Spinal cord (tissue), 9 donors: ENCODE measurements at regions not wholly inside any gene's neighbourhood (a gene's known extent, or its start where the extent isn't known, plus 50 kb on each side); places are given as distances from the start of the nearest gene placed in this dataset.
"Not testable (repeated sequence)": the region's sequence is repeated elsewhere in the genome, so short reads cannot be mapped to it uniquely, and the experiment has no call there.

Experiments
- DNase-seq, 6 donors: peaks; one replicate each; pipeline versions ENCODE4 v3.0.0 to v3.0.0-alpha.2; 2013 to 2015; ENCODE audit warnings: low spot score in 6 of 6, low read depth in 4 of 6
- H3K27ac ChIP-seq: one replicate; pipeline ENCODE4 v1.5.1; 2013; ENCODE audit warnings: low read depth, low read length, control low read depth
- H3K27me3 ChIP-seq: one replicate; pipeline ENCODE4 v1.6.1; 2013; ENCODE audit warnings: low read length; ENCODE audit not compliant: control insufficient read depth, insufficient read depth
- H3K36me3 ChIP-seq: one replicate; pipeline ENCODE4 v1.6.1; 2013; ENCODE audit warnings: low read length; ENCODE audit not compliant: control insufficient read depth, insufficient read depth
- H3K4me1 ChIP-seq: one replicate; pipeline ENCODE4 v1.6.1; 2013; ENCODE audit warnings: low read length; ENCODE audit not compliant: control insufficient read depth, insufficient read depth
- H3K4me3 ChIP-seq: one replicate; pipeline ENCODE4 v1.5.1; 2013; ENCODE audit warnings: low read depth, low read length, control low read depth
- H3K9me3 ChIP-seq: one replicate; pipeline ENCODE4 v1.6.1; 2013; ENCODE audit warnings: low read length; ENCODE audit not compliant: control insufficient read depth, insufficient read depth
- WGBS: methylation state at CpG from one replicate; pipeline ENCODE4 v1.1.5; 2013; ENCODE audit warnings: missing lambda C conversion rate; ENCODE audit not compliant: insufficient coverage; 5-methylcytosine and 5-hydroxymethylcytosine counted together
- donor health status: healthy.

DNA sequence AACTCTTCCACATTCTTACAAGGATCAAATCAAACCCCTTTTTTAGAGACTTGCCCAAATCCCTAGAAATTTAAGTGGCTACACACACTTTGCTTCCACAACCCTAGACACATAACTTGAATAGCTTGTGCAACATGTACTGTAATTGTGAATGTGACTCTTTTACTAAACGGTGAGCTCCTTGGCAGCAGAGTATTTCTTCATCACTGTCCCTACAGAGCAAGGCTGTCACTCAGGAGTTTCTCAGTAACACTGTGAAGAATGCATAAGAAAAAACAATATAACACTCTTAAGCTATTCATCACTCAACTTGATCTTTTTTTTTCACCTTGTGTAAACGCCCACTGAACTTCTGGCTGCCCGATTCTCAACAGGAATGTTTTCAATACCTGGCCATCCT is 53.8 kb upstream of the ADAMTS18 start:
- Histone ChIP-seq H3K27me3 (no peaks in the 10 kb centered on the region), H3K4me1 (no peaks in the 10 kb centered on the region), H3K4me3 (no peak overlapping the region), H3K27ac (no peak overlapping the region), H3K36me3 (no peaks in the 10 kb centered on the region), H3K9me3 (no peaks in the 10 kb centered on the region)
- DNase-seq, result peak in 1 of 6 donors; percentile 17
- 20% methylated on average over 3 of the region's 3 CpGs for WGBS

DNA sequence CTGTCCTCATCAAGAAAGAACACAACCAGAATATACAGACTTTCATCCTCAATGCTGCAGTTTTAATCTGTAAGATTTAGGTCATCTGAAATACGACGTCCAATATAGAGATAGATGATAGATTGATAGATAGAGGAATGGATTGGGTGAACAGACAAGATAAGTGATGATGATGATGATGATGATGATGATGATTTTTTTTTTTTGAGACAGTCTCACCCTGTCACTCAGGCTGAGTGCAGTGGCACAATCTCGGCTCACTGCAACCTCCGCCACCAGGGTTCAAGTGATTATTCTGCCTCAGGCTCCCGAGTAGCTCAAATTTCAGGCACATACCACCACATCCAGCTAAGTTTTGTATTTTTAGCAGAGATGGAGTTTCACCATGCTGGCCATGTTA is 56.3 kb upstream of the ADAMTS18 start:
- Histone ChIP-seq H3K9me3 (no peaks in the 10 kb centered on the region), H3K4me3 (no peak overlapping the region)
- WGBS, result 100% methylated on average over 2 of the region's 5 CpGs

DNA sequence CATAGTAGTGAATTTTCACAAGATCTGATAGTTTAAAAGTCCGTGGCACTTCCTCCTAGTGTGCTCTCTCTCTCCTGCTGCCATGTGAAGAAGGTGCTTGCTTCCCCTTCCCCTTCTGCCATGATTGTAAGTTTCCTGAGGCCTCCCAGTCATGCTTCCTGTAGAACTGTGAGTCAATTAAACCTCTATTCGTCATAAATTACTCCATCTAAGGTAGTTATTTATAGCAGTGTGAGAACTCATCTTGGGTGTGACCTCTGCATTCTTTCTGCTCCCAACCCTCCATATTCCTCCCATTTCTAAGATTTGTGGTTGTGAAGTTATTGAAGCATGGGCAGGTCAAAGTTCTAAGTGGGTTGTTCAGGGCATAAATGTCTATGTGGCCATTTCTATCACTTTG is 62.1 kb upstream of the ADAMTS18 start:
- WGBS, result 67% methylated on average over 1 of the region's 2 CpGs
- H3K4me3 ChIP-seq, result no peak overlapping the region

More for the DNA sequence above, 56.3 kb upstream of the ADAMTS18 start:
- no peaks in the 10 kb centered on the region for H3K36me3 ChIP-seq
- H3K27ac ChIP-seq, result no peak overlapping the region
- no peak for DNase-seq
- no peaks in the 10 kb centered on the region for H3K27me3 ChIP-seq
- no peaks in the 10 kb centered on the region for H3K4me1 ChIP-seq

DNA sequence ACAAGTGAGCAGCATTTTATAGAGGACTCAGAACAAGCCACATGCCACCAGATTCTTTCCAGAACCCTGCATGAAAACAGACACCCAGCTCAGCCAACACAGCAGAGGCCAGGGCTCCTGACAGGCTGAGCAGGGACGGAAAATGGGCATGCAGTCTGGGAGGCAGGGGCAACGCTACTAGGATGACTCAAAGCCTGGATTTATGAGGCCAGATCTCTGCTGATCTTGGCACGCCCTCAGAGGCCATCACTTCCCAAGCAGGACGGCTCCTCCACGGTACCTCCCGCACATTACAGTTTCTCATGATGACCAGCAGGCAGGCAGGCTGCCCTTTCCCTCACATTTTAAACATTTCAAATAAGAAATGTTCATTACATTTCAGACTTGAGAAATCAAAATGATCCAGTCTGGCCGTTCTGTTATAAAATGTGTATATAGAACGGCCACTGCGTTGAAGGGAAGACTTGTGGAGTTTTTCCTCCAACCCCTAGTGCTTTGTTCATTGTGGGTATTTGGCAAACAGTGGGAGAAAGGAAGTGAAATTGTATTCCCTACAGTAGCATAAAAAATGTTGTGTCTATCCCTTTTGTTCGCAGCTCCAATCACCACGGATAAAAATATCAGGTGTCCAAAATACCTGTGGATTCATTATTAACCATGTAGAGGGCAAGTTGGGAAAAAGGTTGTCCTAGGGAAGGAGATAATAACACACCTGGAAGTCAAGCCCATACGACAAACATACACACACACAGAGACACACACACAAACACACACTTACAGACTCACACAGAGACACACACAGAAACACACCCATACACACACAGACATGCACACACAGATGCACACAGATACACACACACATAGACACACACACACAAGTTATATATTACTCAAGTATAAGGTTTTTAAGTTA is 64.8 kb upstream of the ADAMTS18 start:
- WGBS, result 30% methylated on average over 7 of the region's 12 CpGs
- Histone ChIP-seq H3K4me1 (peaks cover 9% of the 10 kb centered on the region), H3K4me3 (no peak overlapping the region), H3K27me3 (no peaks in the 10 kb centered on the region), H3K36me3 (no peaks in the 10 kb centered on the region), H3K9me3 (no peaks in the 10 kb centered on the region), H3K27ac (no peak overlapping the region)
- peak in 2 of 6 donors; percentile 43 to 55 for DNase-seq

More for the DNA sequence above, 62.1 kb upstream of the ADAMTS18 start:
- Histone ChIP-seq H3K4me1 (peaks cover 9% of the 10 kb centered on the region), H3K27me3 (no peaks in the 10 kb centered on the region), H3K27ac (no peak overlapping the region), H3K9me3 (no peaks in the 10 kb centered on the region), H3K36me3 (no peaks in the 10 kb centered on the region)
- DNase-seq, result no peak

DNA sequence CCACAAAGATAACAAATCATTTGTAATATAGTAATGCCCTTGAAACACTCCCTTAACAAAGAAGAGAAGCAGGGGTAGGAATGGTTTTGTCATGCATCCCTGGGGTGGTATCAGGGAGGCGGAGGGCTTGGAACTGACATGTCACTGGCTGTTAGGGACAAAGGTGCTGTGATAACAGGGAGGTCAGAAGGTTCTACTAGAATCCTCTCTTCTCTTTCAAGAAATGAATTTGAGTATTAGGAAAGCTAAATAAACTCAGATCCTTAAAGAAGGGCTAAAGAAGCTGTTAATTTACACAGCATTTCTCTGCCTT is 65.4 kb upstream of the ADAMTS18 start:
- Histone ChIP-seq H3K9me3 (no peaks in the 10 kb centered on the region), H3K4me1 (peaks cover 9% of the 10 kb centered on the region), H3K27ac (no peak overlapping the region), H3K4me3 (no peak overlapping the region), H3K36me3 (no peaks in the 10 kb centered on the region), H3K27me3 (no peaks in the 10 kb centered on the region)
- WGBS, result no CpG with 5 or more reads among the region's 1 CpG
- DNase-seq, result no peak

DNA sequence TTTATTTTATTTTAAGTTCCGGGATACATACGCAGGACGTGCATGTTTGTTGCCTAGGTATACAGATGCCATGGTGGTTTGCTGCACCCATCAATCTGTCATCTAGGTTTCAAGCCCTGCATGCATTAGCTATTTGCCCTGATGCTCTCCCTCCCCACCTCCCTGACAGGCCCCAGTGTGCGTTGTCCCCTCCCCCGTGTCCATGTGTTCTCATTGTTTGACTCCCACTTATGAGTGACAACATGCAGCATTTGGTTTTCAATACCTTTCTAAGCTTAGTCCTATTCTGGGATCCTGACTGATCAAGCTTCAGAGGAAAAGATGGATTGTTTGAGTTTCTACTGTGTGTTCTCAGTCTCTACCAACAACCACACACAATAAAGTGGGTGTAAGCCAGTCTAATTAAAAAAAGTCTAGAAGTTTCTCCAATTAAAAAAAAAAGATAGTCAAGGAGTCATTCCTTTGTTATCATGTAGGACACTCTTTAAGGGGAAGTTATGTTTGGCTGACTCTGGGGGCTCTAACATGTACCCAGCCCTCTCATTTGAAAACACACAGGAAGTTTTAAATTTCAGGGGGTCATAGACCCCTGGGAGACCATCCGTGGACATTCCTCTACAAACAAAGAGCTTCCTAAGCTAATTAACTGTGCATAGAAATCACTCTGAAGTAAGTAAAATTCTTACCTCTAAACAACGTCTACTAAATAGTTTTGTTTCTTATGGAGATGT is 66.3 kb upstream of the ADAMTS18 start:
- Histone ChIP-seq H3K36me3 (no peaks in the 10 kb centered on the region), H3K27me3 (no peaks in the 10 kb centered on the region), H3K4me3 (no peak overlapping the region), H3K4me1 (peaks cover 9% of the 10 kb centered on the region), H3K9me3 (no peaks in the 10 kb centered on the region), H3K27ac (no peak overlapping the region)
- 90% methylated on average over 2 of the region's 7 CpGs for WGBS
- no peak for DNase-seq

DNA sequence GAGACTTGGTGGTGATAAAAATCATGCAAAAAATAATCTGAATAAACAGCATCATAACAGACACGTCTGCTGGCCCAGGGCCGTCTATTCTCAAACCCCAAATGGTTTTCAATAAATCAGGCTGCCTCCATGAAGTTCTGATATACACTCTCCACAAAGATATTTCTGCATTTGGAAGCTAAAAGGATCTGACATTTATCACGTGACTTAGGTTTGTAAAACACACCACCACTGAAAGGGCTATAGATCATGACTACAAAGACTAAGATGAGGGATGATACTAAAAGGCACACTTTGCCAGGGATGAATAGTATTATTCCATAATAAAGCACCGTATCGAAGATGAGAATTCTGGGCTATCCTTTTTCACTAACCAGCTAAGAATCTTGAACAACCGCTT is 67.6 kb upstream of the ADAMTS18 start:
- H3K9me3 ChIP-seq, result no peaks in the 10 kb centered on the region
- WGBS, result 84% methylated on average over 4 of the region's 6 CpGs

DNA sequence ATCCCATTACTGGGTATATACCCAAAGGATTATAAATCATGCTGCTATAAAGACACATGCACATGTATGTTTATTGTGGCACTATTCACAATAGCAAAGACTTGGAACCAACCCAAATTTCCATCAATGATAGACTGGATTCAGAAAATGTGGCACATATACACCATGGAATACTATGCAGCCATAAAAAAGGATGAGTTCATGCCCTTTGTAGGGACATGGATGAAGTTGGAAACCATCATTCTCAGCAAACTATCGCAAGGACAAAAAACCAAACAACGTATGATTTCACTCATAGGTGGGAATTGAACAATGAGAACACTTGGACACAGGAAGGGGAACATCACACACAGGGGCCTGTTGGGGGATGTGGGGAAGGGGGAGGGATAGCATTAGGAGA is 71.7 kb upstream of the ADAMTS18 start:
- DNase-seq, H3K4me3 ChIP-seq, H3K27me3 ChIP-seq, H3K27ac ChIP-seq, H3K36me3 ChIP-seq, H3K4me1 ChIP-seq, H3K9me3 ChIP-seq: not testable (repeated sequence)
- WGBS, result no CpG with 5 or more reads among the region's 2 CpGs

More for the DNA sequence above, 67.6 kb upstream of the ADAMTS18 start:
- Histone ChIP-seq H3K4me3 (no peak overlapping the region), H3K27ac (no peak overlapping the region), H3K36me3 (no peaks in the 10 kb centered on the region), H3K27me3 (no peaks in the 10 kb centered on the region), H3K4me1 (peaks cover 9% of the 10 kb centered on the region)
- no peak for DNase-seq

DNA sequence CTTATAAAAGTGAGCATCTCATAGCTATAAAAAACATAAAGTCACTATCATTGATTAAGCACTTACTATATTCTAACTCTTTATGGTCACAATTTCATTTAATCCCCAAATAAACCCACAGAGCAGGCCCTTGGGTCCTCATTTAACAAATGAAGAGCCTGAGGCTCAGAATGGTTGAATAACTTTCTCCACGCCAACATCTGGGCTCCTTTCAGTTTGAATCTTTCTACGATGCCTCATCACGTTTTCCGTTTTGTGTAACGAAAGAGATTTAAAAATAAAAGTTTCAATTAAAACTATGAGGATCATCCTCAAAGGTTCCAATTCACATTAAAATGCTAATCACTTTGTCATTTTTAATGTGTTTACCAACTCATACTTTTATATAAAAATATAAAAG is 74.2 kb upstream of the ADAMTS18 start:
- DNase-seq, result peak in 1 of 6 donors; percentile 83
- H3K36me3 ChIP-seq, result no peaks in the 10 kb centered on the region
- no peak overlapping the region for H3K4me3 ChIP-seq
- H3K4me1 ChIP-seq, result no peaks in the 10 kb centered on the region
- no peaks in the 10 kb centered on the region for H3K27me3 ChIP-seq
- no peaks in the 10 kb centered on the region for H3K9me3 ChIP-seq
- no peak overlapping the region for H3K27ac ChIP-seq
- WGBS, result no CpG with 5 or more reads among the region's 5 CpGs

DNA sequence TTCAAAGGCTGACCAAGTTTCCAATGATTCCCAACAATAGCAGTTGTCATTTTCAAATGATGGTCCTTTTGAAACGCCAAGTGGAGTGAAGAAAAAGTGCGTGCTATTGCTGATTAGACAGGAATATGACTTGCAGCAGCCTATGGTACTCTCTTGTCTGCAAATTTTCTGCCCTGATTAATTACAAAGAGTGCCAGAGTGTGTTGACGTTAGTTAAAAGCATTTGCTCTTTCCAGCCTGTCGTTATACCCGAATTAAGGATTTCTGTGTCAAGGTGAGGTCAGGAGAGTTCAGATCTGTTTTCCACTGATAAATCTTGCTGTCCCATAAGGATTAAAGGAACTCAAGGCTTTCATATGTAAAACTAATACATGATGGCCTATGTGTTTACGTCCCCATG is 75.0 kb upstream of the ADAMTS18 start:
- H3K27me3 ChIP-seq, result no peaks in the 10 kb centered on the region
- no peak overlapping the region for H3K27ac ChIP-seq
- 66% methylated on average over 2 of the region's 6 CpGs for WGBS
- peak in 1 of 6 donors; percentile 17 for DNase-seq
- H3K9me3 ChIP-seq, result no peaks in the 10 kb centered on the region
- H3K4me3 ChIP-seq, result no peak overlapping the region
- H3K36me3 ChIP-seq, result no peaks in the 10 kb centered on the region
- no peaks in the 10 kb centered on the region for H3K4me1 ChIP-seq
